ENCODE measurements at regions not wholly inside any gene's neighbourhood (a gene's known extent, or its start where the extent isn't known, plus 50 kb on each side); places are given as distances from the start of the nearest gene placed in this dataset.

DNA sequence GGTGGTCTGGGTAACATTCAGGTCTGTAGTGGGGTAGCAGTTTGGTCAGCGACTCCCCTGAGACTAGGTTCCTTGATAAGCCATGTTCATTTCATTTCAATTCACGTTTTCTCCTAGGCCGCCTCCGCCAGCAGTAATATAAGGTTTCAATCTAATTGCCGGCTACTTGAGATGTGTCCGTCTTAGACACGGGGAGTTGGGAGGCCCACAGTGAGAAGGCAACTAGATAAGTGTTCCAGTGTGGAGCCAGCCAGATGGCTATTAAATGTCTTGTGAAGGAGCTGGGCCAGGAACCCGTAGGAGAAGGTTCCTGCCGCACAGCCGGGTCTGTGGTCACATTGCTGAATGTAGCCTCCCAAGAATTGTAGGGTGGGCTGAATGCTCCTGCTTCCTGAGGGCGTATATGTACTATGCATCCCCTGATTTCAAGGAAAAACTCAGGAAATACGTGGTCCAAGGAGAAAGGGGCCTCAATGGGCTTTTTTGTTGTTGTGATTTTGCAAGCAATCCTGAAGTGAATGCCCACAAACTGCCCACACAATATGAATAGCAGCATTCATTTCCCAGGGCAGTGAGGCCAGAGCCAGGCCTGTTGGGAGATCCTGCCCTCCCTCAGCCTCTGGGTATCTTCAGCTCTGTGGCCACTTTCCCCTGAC is 220.6 kb upstream of the RPL34 start:
- no peak for DNase-seq (ENCODE audit: low read depth)

DNA sequence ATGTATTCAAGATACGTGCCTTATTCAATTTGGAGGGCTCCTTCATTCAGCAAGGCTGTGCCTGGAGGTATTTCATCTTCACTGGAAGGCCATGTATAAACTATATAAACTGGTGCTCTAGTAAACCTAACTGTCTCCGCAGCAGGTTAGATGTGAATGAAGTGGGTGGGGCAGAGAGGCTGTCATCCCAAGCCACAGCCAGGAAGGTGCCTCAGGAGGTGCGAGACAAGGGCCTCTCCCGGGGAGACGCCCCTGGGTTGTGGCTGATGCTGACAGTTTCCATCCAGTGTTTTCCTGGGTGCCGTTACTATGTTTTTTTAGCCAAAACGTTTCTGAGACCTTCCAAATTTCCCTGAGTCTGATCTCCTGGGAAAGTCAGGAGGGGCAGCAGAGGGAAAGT is 221.5 kb upstream of the RPL34 start:
- DNase-seq (ENCODE audit: low read depth), result no peak

DNA sequence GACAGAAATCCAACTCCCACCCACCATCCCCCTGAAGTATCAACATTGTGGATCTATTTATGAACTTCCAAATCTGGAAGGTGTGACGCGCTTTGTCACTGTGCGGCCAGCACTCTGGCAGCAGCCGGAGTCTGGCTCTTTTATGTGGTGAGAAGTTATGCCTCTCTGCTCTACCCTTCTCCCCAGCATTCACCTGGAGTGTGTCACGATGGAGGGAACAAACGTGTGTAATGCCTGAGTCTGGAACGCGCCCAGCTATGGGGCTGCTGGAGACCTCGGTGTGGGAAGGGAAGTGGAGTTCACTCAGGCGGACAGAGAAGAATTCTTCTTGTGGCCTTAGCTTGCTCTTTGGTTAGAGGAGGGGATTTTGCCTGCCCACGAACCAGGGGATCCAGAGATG is 222.1 kb upstream of the RPL34 start:
- no peak for DNase-seq (ENCODE audit: low read depth)

- DNase-seq (ENCODE audit: low read depth), result no peak
Measured at GRCh38 chr4:108397850-108398249, 222.5 kb upstream of the RPL34 start.

- no peak for DNase-seq (ENCODE audit: low read depth)
Measured at GRCh38 chr4:108396900-108397497, 223.4 kb upstream of the RPL34 start.

DNA sequence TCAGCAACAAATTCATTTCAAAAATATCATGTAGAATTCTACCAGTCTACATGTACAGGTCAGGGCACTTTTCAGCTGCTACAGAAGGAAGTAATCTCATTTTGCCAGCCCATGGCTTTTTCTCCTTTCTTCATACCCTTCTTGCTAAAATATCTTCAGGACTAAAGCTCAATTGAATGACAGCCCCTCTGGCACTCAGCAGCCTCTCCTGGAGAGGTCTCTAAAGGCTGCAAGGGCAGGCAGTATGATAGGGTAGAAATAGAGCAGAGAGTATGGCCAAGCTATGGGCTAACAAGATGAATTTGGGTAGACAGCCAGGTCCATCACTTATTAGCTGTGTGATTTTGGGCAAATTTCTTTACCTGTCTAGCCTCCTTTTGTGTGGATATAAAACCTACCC is 224.6 kb upstream of the RPL34 start:
- DNase-seq (ENCODE audit: low read depth), result no peak

GRCh38 chr4:108393890-108394472 is 225.2 kb upstream of the LEF1 start:
- no peak for DNase-seq (ENCODE audit: low read depth)

DNA sequence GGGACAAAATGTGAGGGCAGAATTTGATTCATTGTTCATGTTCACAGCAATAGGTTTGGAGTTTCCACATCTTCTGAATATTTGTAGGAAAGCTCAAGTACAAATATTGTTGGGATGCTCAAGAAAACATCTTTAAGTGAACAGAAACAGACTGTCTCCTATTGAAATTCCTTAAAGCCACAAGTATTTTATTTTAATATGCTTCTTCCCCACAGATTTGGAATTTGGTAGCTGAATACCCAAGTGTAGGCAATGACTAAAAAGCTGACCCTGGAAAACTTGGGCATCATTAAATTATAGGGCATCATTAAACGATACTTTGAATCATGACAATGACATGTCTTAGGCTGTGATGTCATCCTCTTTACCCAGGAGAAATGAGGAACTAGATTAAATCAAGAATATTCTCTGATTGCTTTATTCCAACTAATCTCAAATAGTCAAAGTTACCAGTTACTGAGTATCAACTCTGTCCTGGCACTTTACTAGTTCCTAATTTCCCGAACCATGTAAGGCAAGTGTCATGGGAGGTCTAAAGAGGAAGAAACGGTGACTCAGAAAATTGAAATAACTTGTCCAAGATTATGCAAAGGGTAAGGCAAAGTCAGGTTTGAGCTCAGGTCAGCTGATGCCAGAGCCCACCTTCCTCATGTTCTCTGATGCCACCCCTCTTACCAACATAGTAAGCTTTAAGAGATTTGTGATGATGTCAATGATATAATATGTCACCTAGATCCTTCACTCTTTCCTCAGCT is 223.1 kb upstream of the LEF1 start:
- DNase-seq (ENCODE audit: low read depth), result no peak

DNA sequence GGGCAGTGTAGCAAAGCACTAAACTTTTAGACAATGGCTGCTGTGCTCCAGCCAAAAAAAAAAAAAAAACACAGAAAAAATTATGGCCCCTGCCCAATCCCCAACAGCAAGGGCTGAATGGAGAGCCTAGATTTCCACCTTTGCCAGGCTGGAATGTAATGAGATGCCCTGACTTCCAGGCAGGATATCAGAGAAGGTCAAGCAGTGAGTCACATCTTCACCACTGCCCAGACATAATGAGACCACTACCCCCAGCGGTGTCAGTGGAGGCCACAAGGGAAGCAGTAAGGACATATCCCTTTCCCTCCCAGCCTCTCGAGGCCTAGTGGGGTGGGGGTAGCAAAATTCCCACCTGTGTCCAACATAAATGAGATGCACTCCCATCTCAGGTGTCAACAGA is 216.3 kb upstream of the LEF1 start:
- no peak for DNase-seq (ENCODE audit: low read depth)

GRCh38 chr4:108384544-108384943 is 215.8 kb upstream of the LEF1 start:
- DNase-seq (ENCODE audit: low read depth), result no peak

DNA sequence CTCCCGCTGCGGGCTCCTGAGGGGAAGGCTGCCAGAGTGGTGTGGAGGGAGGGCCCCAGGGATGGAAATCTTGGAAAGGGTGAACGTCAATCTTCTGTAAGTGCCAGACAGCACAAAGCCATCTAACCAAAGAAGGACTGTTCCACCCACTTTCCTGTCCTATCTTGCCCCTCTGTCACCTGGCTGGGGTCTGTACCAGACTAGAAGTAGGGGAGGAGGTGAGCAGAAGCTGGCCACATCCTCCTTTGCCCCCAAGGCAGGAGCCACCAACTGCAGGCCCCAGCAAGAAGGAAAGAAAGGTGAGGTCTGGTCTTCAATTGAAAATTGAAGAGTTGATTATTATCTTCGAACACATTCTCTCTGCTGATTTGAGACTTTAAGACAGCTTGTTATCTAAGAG is 214.4 kb upstream of the LEF1 start:
- no peak for DNase-seq (ENCODE audit: low read depth)

- DNase-seq (ENCODE audit: low read depth), result no peak
Measured at GRCh38 chr4:108382751-108383150, 214.0 kb upstream of the LEF1 start.

- no peak for DNase-seq (ENCODE audit: low read depth)
Measured at GRCh38 chr4:108378164-108378563, 209.4 kb upstream of the LEF1 start.

GRCh38 chr4:108377021-108377420 is 208.3 kb upstream of the LEF1 start:
- no peak for DNase-seq (ENCODE audit: low read depth)

GRCh38 chr4:108375434-108375833 is 206.7 kb upstream of the LEF1 start:
- DNase-seq (ENCODE audit: low read depth), result no peak

DNA sequence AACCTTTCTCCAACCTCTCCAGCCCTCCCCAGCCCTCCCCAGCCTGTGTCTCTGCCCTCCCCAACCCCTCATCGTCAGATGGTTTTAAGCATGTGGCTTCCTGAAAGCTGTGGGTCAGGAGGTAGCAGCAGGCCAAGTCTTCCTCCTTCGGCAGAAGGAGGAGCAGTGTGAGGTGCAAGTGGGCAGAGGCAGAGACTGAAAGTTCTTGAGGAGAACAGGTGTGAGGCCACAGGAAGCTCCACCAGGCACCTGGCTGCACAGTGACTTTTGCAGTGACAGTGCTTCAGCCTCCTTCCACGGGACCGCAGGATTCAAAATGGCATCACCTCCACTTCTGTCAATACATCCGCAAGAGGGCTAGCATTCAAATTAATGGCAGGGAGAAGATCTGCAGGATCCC is 203.9 kb upstream of the LEF1 start:
- DNase-seq (ENCODE audit: low read depth), result no peak

DNA sequence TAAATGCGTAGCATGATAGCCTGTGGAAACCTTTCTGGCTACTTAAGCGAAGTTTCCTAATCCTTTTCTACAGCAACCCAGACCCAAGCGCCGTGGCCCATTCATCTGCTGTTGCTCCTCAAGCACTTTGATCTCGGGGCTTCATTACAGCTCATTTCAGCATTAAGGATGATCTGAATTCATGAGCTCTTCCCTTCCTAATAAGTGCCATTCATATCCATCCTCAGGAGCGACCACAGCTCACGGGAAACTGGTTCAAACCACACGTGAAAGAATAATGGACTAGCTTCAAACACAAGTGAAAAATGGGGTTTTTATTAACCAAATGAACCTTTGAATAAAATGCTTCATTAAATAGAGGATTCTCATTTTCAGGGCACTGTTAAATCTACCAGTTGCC is 202.6 kb upstream of the LEF1 start:
- DNase-seq (ENCODE audit: low read depth), result no peak

- no peak for DNase-seq (ENCODE audit: low read depth)
Measured at GRCh38 chr4:108370291-108371141, 201.8 kb upstream of the LEF1 start.

DNA sequence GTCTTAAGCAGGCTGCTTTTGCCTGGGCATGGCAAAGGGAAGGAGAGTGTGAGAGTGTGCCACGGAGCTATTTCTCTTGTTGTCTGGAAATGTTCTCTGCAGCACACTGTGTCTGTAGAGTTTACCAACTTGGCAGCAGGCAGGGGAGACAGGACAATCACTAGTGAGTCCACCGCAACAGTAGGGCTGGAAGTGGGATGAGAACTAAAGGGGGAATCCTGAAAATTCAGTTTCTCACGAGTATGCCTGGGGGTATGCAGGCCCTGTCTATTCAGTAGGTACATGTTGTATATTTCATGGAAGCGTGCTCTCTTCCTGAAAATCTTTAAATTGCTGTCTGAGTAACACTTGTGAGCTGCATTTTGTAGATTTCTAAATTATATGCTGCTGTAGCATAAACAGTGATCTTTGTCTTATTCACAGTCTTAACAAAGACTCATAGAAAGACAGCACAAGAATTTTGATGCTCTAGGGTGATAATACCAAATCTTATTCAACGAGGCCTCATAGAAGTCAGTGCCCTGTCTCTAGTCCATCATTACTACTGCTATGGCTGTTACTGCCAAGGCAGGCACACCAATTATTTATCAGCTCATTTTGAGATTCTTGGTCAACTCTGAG is 200.4 kb upstream of the LEF1 start:
- no peak for DNase-seq (ENCODE audit: low read depth)

DNA sequence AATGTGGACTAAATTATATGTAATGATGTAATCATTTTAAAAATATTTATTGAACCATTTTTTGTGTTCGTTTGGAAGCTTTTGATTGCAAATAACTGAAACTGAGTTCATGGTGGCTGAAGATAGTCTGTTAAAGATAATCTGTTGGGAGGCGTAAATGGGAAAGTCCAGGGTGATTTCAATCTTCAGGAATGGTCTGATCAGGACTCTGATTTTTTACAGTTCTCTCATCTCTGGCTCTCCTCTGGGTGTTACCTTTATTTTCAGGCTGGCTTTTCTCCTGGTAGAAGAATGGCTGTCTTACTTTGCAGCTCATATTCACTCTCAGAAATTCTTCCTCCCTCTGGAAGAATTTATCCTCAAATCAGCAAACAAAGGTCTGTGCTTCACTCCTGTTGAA is 199.0 kb upstream of the LEF1 start:
- no peak for DNase-seq (ENCODE audit: low read depth)

- no peak for DNase-seq (ENCODE audit: low read depth)
Measured at GRCh38 chr4:108366716-108367115, 198.0 kb upstream of the LEF1 start.

- no peak for DNase-seq (ENCODE audit: low read depth)
Measured at GRCh38 chr4:108365551-108365950, 196.8 kb upstream of the LEF1 start.
